Trophoblast cell (in vitro differentiated cells and primary cell): ENCODE measurements at regions not wholly inside any gene's neighbourhood (a gene's known extent, or its start where the extent isn't known, plus 50 kb on each side); places are given as distances from the start of the nearest gene placed in this dataset.
A peak's percentile ranks its signal among the peaks of the same experiment; 100 is the strongest.

Experiments used
- DNase-seq, 2 donors: peaks; one replicate each; pipeline ENCODE4 v3.0.0-alpha.2; 2016
- H2AFZ ChIP-seq: 2 replicates; pipeline ENCODE4 v1.6.1; 2013; ENCODE audit warnings: low read length, moderate library complexity, mild to moderate bottlenecking; ENCODE audit not compliant: insufficient read depth, poor library complexity
- H2AK5ac ChIP-seq: 2 replicates; pipeline ENCODE4 v1.6.1; 2013; ENCODE audit warnings: mild to moderate bottlenecking, low read length
- H2BK120ac ChIP-seq: 2 replicates; pipeline ENCODE4 v1.6.1; 2013; ENCODE audit warnings: low read length, mild to moderate bottlenecking, moderate library complexity; ENCODE audit not compliant: insufficient read depth, poor library complexity
- H2BK12ac ChIP-seq: 2 replicates; pipeline ENCODE4 v1.6.1; 2013; ENCODE audit warnings: mild to moderate bottlenecking, low read length, moderate library complexity
- H2BK5ac ChIP-seq: 2 replicates; pipeline ENCODE4 v1.6.1; 2013; ENCODE audit warnings: low read length, low read depth, moderate library complexity, mild to moderate bottlenecking; ENCODE audit not compliant: poor library complexity
- H3K14ac ChIP-seq: 2 replicates; pipeline ENCODE4 v1.6.1; 2013; ENCODE audit warnings: mild to moderate bottlenecking, low read length
- H3K18ac ChIP-seq: 2 replicates; pipeline ENCODE4 v1.6.1; 2013; ENCODE audit warnings: mild to moderate bottlenecking, low read length
- H3K23ac ChIP-seq: 2 replicates; pipeline ENCODE4 v1.6.1; 2013; ENCODE audit warnings: low read length
- H3K27ac ChIP-seq: 2 replicates; pipeline ENCODE4 v1.5.1; 2013; ENCODE audit warnings: low read depth, mild to moderate bottlenecking, inconsistent platforms, low read length, moderate library complexity
- H3K27me3 ChIP-seq: 2 replicates; pipeline ENCODE4 v1.6.1; 2013; ENCODE audit warnings: inconsistent platforms, mild to moderate bottlenecking, low read length, moderate library complexity; ENCODE audit not compliant: insufficient read depth
- H3K36me3 ChIP-seq, 2 experiments: 1 replicate in 1 of 2; 2 replicates in 1 of 2; pipeline ENCODE4 v1.6.1; 2013; ENCODE audit warnings: low read length in 2 of 2, mild to moderate bottlenecking in 2 of 2, moderate library complexity in 1 of 2; ENCODE audit not compliant: insufficient read depth in 2 of 2, control insufficient read depth in 1 of 2
- H3K4ac ChIP-seq: 2 replicates; pipeline ENCODE4 v1.6.1; 2013; ENCODE audit warnings: low read depth, mild to moderate bottlenecking, low read length, moderate library complexity
- H3K4me1 ChIP-seq, 2 experiments: 1 replicate in 1 of 2; 2 replicates in 1 of 2; pipeline ENCODE4 v1.6.1; 2013; ENCODE audit warnings: low read length in 2 of 2, mild to moderate bottlenecking in 2 of 2, moderate library complexity in 1 of 2; ENCODE audit not compliant: insufficient read depth in 2 of 2, control insufficient read depth in 1 of 2
- H3K4me2 ChIP-seq: 2 replicates; pipeline ENCODE4 v1.6.1; 2013; ENCODE audit warnings: inconsistent platforms, mild to moderate bottlenecking, low read length, moderate library complexity
- H3K4me3 ChIP-seq: 2 replicates; pipeline ENCODE4 v1.5.1; 2013; ENCODE audit warnings: mild to moderate bottlenecking, low read depth, low read length, inconsistent platforms
- H3K79me1 ChIP-seq: one replicate; pipeline ENCODE4 v1.6.1; 2013; ENCODE audit warnings: low read length
- H3K79me2 ChIP-seq: 2 replicates; pipeline ENCODE4 v1.6.1; 2013; ENCODE audit warnings: low read length, mild to moderate bottlenecking; ENCODE audit not compliant: control insufficient read depth, insufficient read depth, poor library complexity
- H3K9ac ChIP-seq: 2 replicates; pipeline ENCODE4 v1.6.1; 2013; ENCODE audit warnings: mild to moderate bottlenecking, low read length
- H3K9me3 ChIP-seq: 2 replicates; pipeline ENCODE4 v1.6.1; 2013; ENCODE audit warnings: low read depth, mild to moderate bottlenecking, control low read depth, inconsistent platforms, low read length; ENCODE audit not compliant: insufficient read depth
- H4K12ac ChIP-seq: 2 replicates; pipeline ENCODE4 v1.6.1; 2013; ENCODE audit warnings: low read depth, mild to moderate bottlenecking, low read length, moderate library complexity
- H4K8ac ChIP-seq: 2 replicates; pipeline ENCODE4 v1.6.1; 2013; ENCODE audit warnings: low read depth, mild to moderate bottlenecking, low read length, moderate library complexity
- H4K91ac ChIP-seq: one replicate; pipeline ENCODE4 v1.6.1; 2013; ENCODE audit warnings: low read depth, mild to moderate bottlenecking, low read length, moderate library complexity
- WGBS: extraction: QIAGEN DNeasy Blood & Tissue Kit; methylation state at CpG from one replicate; pipeline ENCODE4 v1.1.7; 2013; ENCODE audit warnings: missing lambda C conversion rate; ENCODE audit not compliant: insufficient read length, insufficient coverage; ENCODE audit errors: extremely low coverage; 5-methylcytosine and 5-hydroxymethylcytosine counted together

GRCh38 chr6:81565071-81565470 is 187.4 kb downstream of the TENT5A start:
- Histone ChIP-seq H3K27me3 (no peaks in the 10 kb centered on the region), H3K18ac (no peak overlapping the region), H3K27ac (no peak overlapping the region), H2BK120ac (no peak overlapping the region), H4K91ac (no peak overlapping the region), H3K79me1 (no peaks in the 10 kb centered on the region), H2BK5ac (no peak overlapping the region), H3K4ac (no peak overlapping the region), H4K12ac (no peak overlapping the region), H3K4me3 (no peak overlapping the region), H3K9ac (no peak overlapping the region), H2BK12ac (no peak overlapping the region), H3K14ac (no peak overlapping the region), H3K23ac (no peak overlapping the region), H3K36me3 (no peaks in the 10 kb centered on the region), H2AK5ac (no peak overlapping the region), H4K8ac (no peak overlapping the region), H2AFZ (no peak overlapping the region), H3K4me1 (no peaks in the 10 kb centered on the region), H3K79me2 (no peaks in the 10 kb centered on the region), H3K4me2 (no peak overlapping the region), H3K9me3 (no peaks in the 10 kb centered on the region)
- no CpG with 5 or more reads among the region's 2 CpGs for WGBS
- DNase-seq = peak in 1 of 2 donors; percentile 52

GRCh38 chr6:81564470-81565068 is 187.9 kb downstream of the TENT5A start:
- H4K12ac ChIP-seq = no peak overlapping the region
- H3K79me1 ChIP-seq = no peaks in the 10 kb centered on the region
- no peak overlapping the region for H2BK120ac ChIP-seq
- no CpG with 5 or more reads among the region's 2 CpGs for WGBS
- no peak overlapping the region for H2AFZ ChIP-seq
- no peak overlapping the region for H3K18ac ChIP-seq
- no peak overlapping the region for H3K23ac ChIP-seq
- H2BK12ac ChIP-seq = no peak overlapping the region
- H3K27ac ChIP-seq = no peak overlapping the region
- no peak overlapping the region for H3K4ac ChIP-seq
- H3K27me3 ChIP-seq = no peaks in the 10 kb centered on the region
- no peaks in the 10 kb centered on the region for H3K36me3 ChIP-seq
- H4K8ac ChIP-seq = no peak overlapping the region
- H4K91ac ChIP-seq = no peak overlapping the region
- DNase-seq = no peak
- no peak overlapping the region for H3K9ac ChIP-seq
- no peak overlapping the region for H2BK5ac ChIP-seq
- no peaks in the 10 kb centered on the region for H3K79me2 ChIP-seq
- no peak overlapping the region for H3K14ac ChIP-seq
- no peaks in the 10 kb centered on the region for H3K4me1 ChIP-seq
- H3K4me2 ChIP-seq = no peak overlapping the region
- no peak overlapping the region for H3K4me3 ChIP-seq
- no peaks in the 10 kb centered on the region for H3K9me3 ChIP-seq
- no peak overlapping the region for H2AK5ac ChIP-seq

GRCh38 chr6:81562169-81562568 is 190.3 kb downstream of the TENT5A start:
- H3K4ac ChIP-seq = no peak overlapping the region
- no peak overlapping the region for H2AFZ ChIP-seq
- H2BK12ac ChIP-seq = no peak overlapping the region
- H3K9ac ChIP-seq = no peak overlapping the region
- no peaks in the 10 kb centered on the region for H3K36me3 ChIP-seq
- H3K4me3 ChIP-seq = no peak overlapping the region
- H3K23ac ChIP-seq = no peak overlapping the region
- H3K14ac ChIP-seq = no peak overlapping the region
- H3K27me3 ChIP-seq = no peaks in the 10 kb centered on the region
- no peak overlapping the region for H2AK5ac ChIP-seq
- no peak overlapping the region for H3K4me2 ChIP-seq
- no peaks in the 10 kb centered on the region for H3K4me1 ChIP-seq
- H4K12ac ChIP-seq = no peak overlapping the region
- no peak overlapping the region for H4K91ac ChIP-seq
- no peak overlapping the region for H3K27ac ChIP-seq
- no peak overlapping the region for H2BK120ac ChIP-seq
- DNase-seq = peak in 1 of 2 donors; percentile 42
- no peaks in the 10 kb centered on the region for H3K79me2 ChIP-seq
- H4K8ac ChIP-seq = no peak overlapping the region
- H2BK5ac ChIP-seq = no peak overlapping the region
- WGBS = no CpG with 5 or more reads among the region's 2 CpGs
- no peak overlapping the region for H3K18ac ChIP-seq
- H3K9me3 ChIP-seq = no peaks in the 10 kb centered on the region
- no peaks in the 10 kb centered on the region for H3K79me1 ChIP-seq

GRCh38 chr6:81561731-81562130 is 190.8 kb downstream of the TENT5A start:
- no CpG with 5 or more reads among the region's 2 CpGs for WGBS

More at GRCh38 chr6:81561731-81562130, 190.8 kb downstream of the TENT5A start:
- Histone ChIP-seq H3K9me3 (no peaks in the 10 kb centered on the region), H4K8ac (no peak overlapping the region), H3K4me2 (no peak overlapping the region), H3K23ac (no peak overlapping the region), H3K4me3 (no peak overlapping the region), H4K91ac (no peak overlapping the region), H3K79me1 (no peaks in the 10 kb centered on the region), H2AFZ (no peak overlapping the region), H3K14ac (no peak overlapping the region), H3K79me2 (no peaks in the 10 kb centered on the region), H3K36me3 (no peaks in the 10 kb centered on the region), H2BK5ac (no peak overlapping the region), H3K27me3 (no peaks in the 10 kb centered on the region), H2BK12ac (no peak overlapping the region), H3K4ac (no peak overlapping the region), H3K27ac (no peak overlapping the region), H2AK5ac (no peak overlapping the region), H2BK120ac (no peak overlapping the region), H3K18ac (no peak overlapping the region), H3K4me1 (no peaks in the 10 kb centered on the region), H4K12ac (no peak overlapping the region), H3K9ac (no peak overlapping the region)
- DNase-seq = no peak
